ENCODE measurements at regions not wholly inside any gene's neighbourhood (a gene's known extent, or its start where the extent isn't known, plus 50 kb on each side); places are given as distances from the start of the nearest gene placed in this dataset.

DNA sequence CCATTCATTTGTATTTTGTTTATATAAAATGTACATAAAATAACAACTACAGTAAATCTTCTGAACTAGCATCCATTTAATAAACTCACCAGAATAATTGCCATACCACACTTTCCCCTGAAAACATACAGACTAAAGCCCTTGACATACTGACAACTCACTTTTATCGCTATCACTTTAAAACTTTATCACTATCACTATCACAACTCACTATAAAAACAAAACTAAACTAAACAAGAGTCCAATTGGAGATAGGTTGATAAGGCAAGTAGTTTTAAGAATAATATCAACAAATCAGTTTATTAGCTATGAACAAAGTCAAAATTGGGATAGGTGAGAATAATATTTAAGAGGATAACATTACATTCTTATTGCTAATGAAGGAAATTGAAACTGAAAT lies 108.9 kb downstream of the SLITRK6 start:
- TF ChIP-seq CTCF (IDR thresholded peaks at IDR 0.05) (no peak), POLR2A (IDR thresholded peaks at IDR 0.05) (no peak)
